ENCODE measurements at regions not wholly inside any gene's neighbourhood (a gene's known extent, or its start where the extent isn't known, plus 50 kb on each side); places are given as distances from the start of the nearest gene placed in this dataset.

GRCh38 chr9:31251386-31251785 lies 1133.1 kb upstream of the ACO1 start:
- CTCF ChIA-PET: no interaction called here
- intact Hi-C loops (cut with micrococcal nuclease; ENCODE audit: unreplicated experiment): no loop called here
- TF ChIP-seq, protein P1, sequence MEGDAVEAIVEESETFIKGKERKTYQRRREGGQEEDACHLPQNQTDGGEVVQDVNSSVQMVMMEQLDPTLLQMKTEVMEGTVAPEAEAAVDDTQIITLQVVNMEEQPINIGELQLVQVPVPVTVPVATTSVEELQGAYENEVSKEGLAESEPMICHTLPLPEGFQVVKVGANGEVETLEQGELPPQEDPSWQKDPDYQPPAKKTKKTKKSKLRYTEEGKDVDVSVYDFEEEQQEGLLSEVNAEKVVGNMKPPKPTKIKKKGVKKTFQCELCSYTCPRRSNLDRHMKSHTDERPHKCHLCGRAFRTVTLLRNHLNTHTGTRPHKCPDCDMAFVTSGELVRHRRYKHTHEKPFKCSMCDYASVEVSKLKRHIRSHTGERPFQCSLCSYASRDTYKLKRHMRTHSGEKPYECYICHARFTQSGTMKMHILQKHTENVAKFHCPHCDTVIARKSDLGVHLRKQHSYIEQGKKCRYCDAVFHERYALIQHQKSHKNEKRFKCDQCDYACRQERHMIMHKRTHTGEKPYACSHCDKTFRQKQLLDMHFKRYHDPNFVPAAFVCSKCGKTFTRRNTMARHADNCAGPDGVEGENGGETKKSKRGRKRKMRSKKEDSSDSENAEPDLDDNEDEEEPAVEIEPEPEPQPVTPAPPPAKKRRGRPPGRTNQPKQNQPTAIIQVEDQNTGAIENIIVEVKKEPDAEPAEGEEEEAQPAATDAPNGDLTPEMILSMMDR (IDR thresholded peaks at IDR 0.05): no peak
- no peak for TF ChIP-seq TCF7L2 (IDR thresholded peaks at IDR 0.05; ENCODE audit: low read depth, low read length)
- no peak for TF ChIP-seq POLR2AphosphoS5 (IDR thresholded peaks at IDR 0.05; ENCODE audit: low read depth, low read length)
- TF ChIP-seq SIN3A (IDR thresholded peaks at IDR 0.05; ENCODE audit: borderline replicate concordance, insufficient read depth, low read depth, low read length): no peak
- TF ChIP-seq, protein P2, sequence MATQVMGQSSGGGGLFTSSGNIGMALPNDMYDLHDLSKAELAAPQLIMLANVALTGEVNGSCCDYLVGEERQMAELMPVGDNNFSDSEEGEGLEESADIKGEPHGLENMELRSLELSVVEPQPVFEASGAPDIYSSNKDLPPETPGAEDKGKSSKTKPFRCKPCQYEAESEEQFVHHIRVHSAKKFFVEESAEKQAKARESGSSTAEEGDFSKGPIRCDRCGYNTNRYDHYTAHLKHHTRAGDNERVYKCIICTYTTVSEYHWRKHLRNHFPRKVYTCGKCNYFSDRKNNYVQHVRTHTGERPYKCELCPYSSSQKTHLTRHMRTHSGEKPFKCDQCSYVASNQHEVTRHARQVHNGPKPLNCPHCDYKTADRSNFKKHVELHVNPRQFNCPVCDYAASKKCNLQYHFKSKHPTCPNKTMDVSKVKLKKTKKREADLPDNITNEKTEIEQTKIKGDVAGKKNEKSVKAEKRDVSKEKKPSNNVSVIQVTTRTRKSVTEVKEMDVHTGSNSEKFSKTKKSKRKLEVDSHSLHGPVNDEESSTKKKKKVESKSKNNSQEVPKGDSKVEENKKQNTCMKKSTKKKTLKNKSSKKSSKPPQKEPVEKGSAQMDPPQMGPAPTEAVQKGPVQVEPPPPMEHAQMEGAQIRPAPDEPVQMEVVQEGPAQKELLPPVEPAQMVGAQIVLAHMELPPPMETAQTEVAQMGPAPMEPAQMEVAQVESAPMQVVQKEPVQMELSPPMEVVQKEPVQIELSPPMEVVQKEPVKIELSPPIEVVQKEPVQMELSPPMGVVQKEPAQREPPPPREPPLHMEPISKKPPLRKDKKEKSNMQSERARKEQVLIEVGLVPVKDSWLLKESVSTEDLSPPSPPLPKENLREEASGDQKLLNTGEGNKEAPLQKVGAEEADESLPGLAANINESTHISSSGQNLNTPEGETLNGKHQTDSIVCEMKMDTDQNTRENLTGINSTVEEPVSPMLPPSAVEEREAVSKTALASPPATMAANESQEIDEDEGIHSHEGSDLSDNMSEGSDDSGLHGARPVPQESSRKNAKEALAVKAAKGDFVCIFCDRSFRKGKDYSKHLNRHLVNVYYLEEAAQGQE (IDR thresholded peaks at IDR 0.05; ENCODE audit: insufficient read depth in 1 of 2, low read depth in 2 of 2, low read length in 1 of 2): no peak
- no peaks in the 10 kb centered on the region for H3K9me3 ChIP-seq (ENCODE audit: control insufficient read depth, insufficient read depth, low read depth, low read length)
- no TSS peak for BruUV-seq (replicated peaks)
- H3K4me1 ChIP-seq (ENCODE audit: control insufficient read depth, insufficient read depth, low read length): no peaks in the 10 kb centered on the region
- no peak overlapping the region for H3K4me3 ChIP-seq (ENCODE audit: low read depth in 2 of 2, low read length in 2 of 2)
- H3K27me3 ChIP-seq (ENCODE audit: control insufficient read depth, insufficient read depth, low read length): no peaks in the 10 kb centered on the region
- DNase-seq (ENCODE audit: low read depth, low spot score) (no peak), ATAC-seq (no peak)
- no peak overlapping the region for H3K27ac ChIP-seq (ENCODE audit: low read length)
- in situ Hi-C loops (cut with HindIII; ENCODE audit: low pct_unique_long_range_greater_than_20kb, low sequenced_read_pairs): no loop called here
- POLR2A ChIA-PET: no interaction called here
- no peaks in the 10 kb centered on the region for H3K36me3 ChIP-seq (ENCODE audit: control insufficient read depth, insufficient read depth, low read length)

- intact Hi-C loops (cut with micrococcal nuclease; ENCODE audit: unreplicated experiment): no loop called here
- Histone ChIP-seq H3K27me3 (ENCODE audit: control insufficient read depth, insufficient read depth, low read length) (no peaks in the 10 kb centered on the region), H3K27ac (ENCODE audit: low read length) (no peak overlapping the region), H3K36me3 (ENCODE audit: control insufficient read depth, insufficient read depth, low read length) (no peaks in the 10 kb centered on the region), H3K4me3 (ENCODE audit: low read depth in 2 of 2, low read length in 2 of 2) (no peak overlapping the region), H3K4me1 (ENCODE audit: control insufficient read depth, insufficient read depth, low read length) (no peaks in the 10 kb centered on the region), H3K9me3 (ENCODE audit: control insufficient read depth, insufficient read depth, low read depth, low read length) (no peaks in the 10 kb centered on the region)
- TF ChIP-seq, protein P2 (IDR thresholded peaks at IDR 0.05; ENCODE audit: insufficient read depth in 1 of 2, low read depth in 2 of 2, low read length in 1 of 2): no peak
- TF ChIP-seq SIN3A (IDR thresholded peaks at IDR 0.05; ENCODE audit: borderline replicate concordance, insufficient read depth, low read depth, low read length) (no peak), TCF7L2 (IDR thresholded peaks at IDR 0.05; ENCODE audit: low read depth, low read length) (no peak), POLR2AphosphoS5 (IDR thresholded peaks at IDR 0.05; ENCODE audit: low read depth, low read length) (no peak)
- TF ChIP-seq, protein P1 (IDR thresholded peaks at IDR 0.05): no peak
- DNase-seq (ENCODE audit: low read depth, low spot score) (no peak), ATAC-seq (no peak)
- ChIA-PET POLR2A (interaction anchor here (0.6 kb wide), 1 partner anchor 756 kb away, joined by 4 read pairs; no protein-coding TSS in a partner anchor), CTCF (no interaction called here)
- in situ Hi-C loops (cut with HindIII; ENCODE audit: low pct_unique_long_range_greater_than_20kb, low sequenced_read_pairs): no loop called here
- BruUV-seq (replicated peaks): no TSS peak
These were observed 1130.4 kb upstream of the ACO1 start for GRCh38 chr9:31253800-31254762.
